ENCODE measurements at regions not wholly inside any gene's neighbourhood (a gene's known extent, or its start where the extent isn't known, plus 50 kb on each side); places are given as distances from the start of the nearest gene placed in this dataset.

- no peak for DNase-seq (ENCODE audit: low read depth, low spot score)
Observed at GRCh38 chr3:127404221-127405009, 116.6 kb upstream of the PRR20G start.

- DNase-seq (ENCODE audit: low read depth, low spot score): no peak
Observed at GRCh38 chr3:127403795-127404194, 115.9 kb upstream of the PRR20G start.

GRCh38 chr3:127399154-127399553 is 111.3 kb upstream of the PRR20G start:
- no peak for DNase-seq (ENCODE audit: low read depth, low spot score)

- no peak for DNase-seq (ENCODE audit: low read depth, low spot score)
Observed at GRCh38 chr3:127396473-127396872, 108.6 kb upstream of the PRR20G start.

GRCh38 chr3:127395663-127396355 is 108.0 kb upstream of the PRR20G start:
- DNase-seq (ENCODE audit: low read depth, low spot score): no peak

GRCh38 chr3:127394984-127395662 is 107.3 kb upstream of the PRR20G start:
- no peak for DNase-seq (ENCODE audit: low read depth, low spot score)

- DNase-seq (ENCODE audit: low read depth, low spot score): no peak
Observed at GRCh38 chr3:127394031-127394430, 106.2 kb upstream of the PRR20G start.

- no peak for DNase-seq (ENCODE audit: low read depth, low spot score)
Observed at GRCh38 chr3:127393131-127393820, 105.4 kb upstream of the PRR20G start.

GRCh38 chr3:127392156-127392490 is 104.3 kb upstream of the PRR20G start:
- no peak for DNase-seq (ENCODE audit: low read depth, low spot score)

GRCh38 chr3:127391436-127392155 is 103.8 kb upstream of the PRR20G start:
- DNase-seq (ENCODE audit: low read depth, low spot score): no peak

GRCh38 chr3:127390365-127391025 is 102.6 kb upstream of the PRR20G start:
- no peak for DNase-seq (ENCODE audit: low read depth, low spot score)

GRCh38 chr3:127389913-127390312 is 102.1 kb upstream of the PRR20G start:
- no peak for DNase-seq (ENCODE audit: low read depth, low spot score)

GRCh38 chr3:127389420-127389819 is 101.6 kb upstream of the PRR20G start:
- DNase-seq (ENCODE audit: low read depth, low spot score): no peak

- DNase-seq (ENCODE audit: low read depth, low spot score): no peak
Observed at GRCh38 chr3:127388427-127388826, 100.6 kb upstream of the PRR20G start.

GRCh38 chr3:127387556-127388153 is 99.8 kb upstream of the PRR20G start:
- no peak for DNase-seq (ENCODE audit: low read depth, low spot score)

GRCh38 chr3:127387119-127387518 is 99.3 kb upstream of the PRR20G start:
- no peak for DNase-seq (ENCODE audit: low read depth, low spot score)

- DNase-seq (ENCODE audit: low read depth, low spot score): no peak
Observed at GRCh38 chr3:127386490-127386889, 98.6 kb upstream of the PRR20G start.

GRCh38 chr3:127385540-127385870 is 97.7 kb upstream of the PRR20G start:
- DNase-seq (ENCODE audit: low read depth, low spot score): no peak

- DNase-seq (ENCODE audit: low read depth, low spot score): no peak
Observed at GRCh38 chr3:127384717-127385539, 97.1 kb upstream of the PRR20G start.
